ENCODE measurements at regions not wholly inside any gene's neighbourhood (a gene's known extent, or its start where the extent isn't known, plus 50 kb on each side); places are given as distances from the start of the nearest gene placed in this dataset.
A peak's percentile ranks its signal among the peaks of the same experiment; 100 is the strongest.

GRCh38 chr9:102796244-102796643 lies 198.9 kb upstream of the CYLC2 start:
- Histone ChIP-seq H3K4me1 (ENCODE audit: insufficient read depth, insufficient read length) (no peaks in the 10 kb centered on the region), H3K4me3 (ENCODE audit: insufficient read length, low read depth) (no peak overlapping the region), H3K9me3 (ENCODE audit: insufficient read depth, low read length) (no peaks in the 10 kb centered on the region), H3K36me3 (ENCODE audit: insufficient read depth, insufficient read length, low read length) (no peaks in the 10 kb centered on the region), H3K27me3 (ENCODE audit: insufficient read depth, insufficient read length) (no peaks in the 10 kb centered on the region), H3K9ac (ENCODE audit: insufficient read length, low read depth) (no peak overlapping the region)
- TF ChIP-seq ZNF274 (IDR thresholded peaks at IDR 0.05; ENCODE audit: low read depth, low read length) (no peak), SUZ12 (IDR thresholded peaks at IDR 0.05; ENCODE audit: extremely low read depth, insufficient read depth, insufficient read length) (no peak), YY1 (IDR thresholded peaks at IDR 0.05; ENCODE audit: insufficient read depth, insufficient read length) (no peak)
- no peak for DNase-seq (ENCODE audit: low read depth, low spot score)

GRCh38 chr9:102795532-102795931 lies 199.6 kb upstream of the CYLC2 start:
- Histone ChIP-seq H3K27me3 (ENCODE audit: insufficient read depth, insufficient read length) (no peaks in the 10 kb centered on the region), H3K9me3 (ENCODE audit: insufficient read depth, low read length) (no peaks in the 10 kb centered on the region), H3K9ac (ENCODE audit: insufficient read length, low read depth) (no peak overlapping the region), H3K36me3 (ENCODE audit: insufficient read depth, insufficient read length, low read length) (no peaks in the 10 kb centered on the region), H3K4me1 (ENCODE audit: insufficient read depth, insufficient read length) (no peaks in the 10 kb centered on the region), H3K4me3 (ENCODE audit: insufficient read length, low read depth) (no peak overlapping the region)
- TF ChIP-seq ZNF274 (IDR thresholded peaks at IDR 0.05; ENCODE audit: low read depth, low read length) (no peak), SUZ12 (IDR thresholded peaks at IDR 0.05; ENCODE audit: extremely low read depth, insufficient read depth, insufficient read length) (no peak), YY1 (IDR thresholded peaks at IDR 0.05; ENCODE audit: insufficient read depth, insufficient read length) (no peak)
- no peak for DNase-seq (ENCODE audit: low read depth, low spot score)

- no peak for DNase-seq (ENCODE audit: low read depth, low spot score)
- no peaks in the 10 kb centered on the region for H3K9me3 ChIP-seq (ENCODE audit: insufficient read depth, low read length)
- TF ChIP-seq SUZ12 (IDR thresholded peaks at IDR 0.05; ENCODE audit: extremely low read depth, insufficient read depth, insufficient read length) (no peak), YY1 (IDR thresholded peaks at IDR 0.05; ENCODE audit: insufficient read depth, insufficient read length) (no peak), ZNF274 (IDR thresholded peaks at IDR 0.05; ENCODE audit: low read depth, low read length) (no peak)
- no peaks in the 10 kb centered on the region for H3K27me3 ChIP-seq (ENCODE audit: insufficient read depth, insufficient read length)
- no peaks in the 10 kb centered on the region for H3K36me3 ChIP-seq (ENCODE audit: insufficient read depth, insufficient read length, low read length)
- H3K4me3 ChIP-seq (ENCODE audit: insufficient read length, low read depth): no peak overlapping the region
- no peak overlapping the region for H3K9ac ChIP-seq (ENCODE audit: insufficient read length, low read depth)
- no peaks in the 10 kb centered on the region for H3K4me1 ChIP-seq (ENCODE audit: insufficient read depth, insufficient read length)
Measured at GRCh38 chr9:102779356-102779755, 215.8 kb upstream of the CYLC2 start.

- H3K4me3 ChIP-seq (ENCODE audit: insufficient read length, low read depth): no peak overlapping the region
- no peaks in the 10 kb centered on the region for H3K4me1 ChIP-seq (ENCODE audit: insufficient read depth, insufficient read length)
- H3K9me3 ChIP-seq (ENCODE audit: insufficient read depth, low read length): no peaks in the 10 kb centered on the region
- TF ChIP-seq YY1 (IDR thresholded peaks at IDR 0.05; ENCODE audit: insufficient read depth, insufficient read length) (no peak), SUZ12 (IDR thresholded peaks at IDR 0.05; ENCODE audit: extremely low read depth, insufficient read depth, insufficient read length) (no peak), ZNF274 (IDR thresholded peaks at IDR 0.05; ENCODE audit: low read depth, low read length) (no peak)
- H3K36me3 ChIP-seq (ENCODE audit: insufficient read depth, insufficient read length, low read length): no peaks in the 10 kb centered on the region
- DNase-seq (ENCODE audit: low read depth, low spot score): no peak
- no peak overlapping the region for H3K9ac ChIP-seq (ENCODE audit: insufficient read length, low read depth)
- no peaks in the 10 kb centered on the region for H3K27me3 ChIP-seq (ENCODE audit: insufficient read depth, insufficient read length)
Measured at GRCh38 chr9:102778746-102779145, 216.4 kb upstream of the CYLC2 start.

GRCh38 chr9:102770704-102771103 lies 224.4 kb upstream of the CYLC2 start:
- no peak for DNase-seq (ENCODE audit: low read depth, low spot score)
- Histone ChIP-seq H3K9me3 (ENCODE audit: insufficient read depth, low read length) (no peaks in the 10 kb centered on the region), H3K27me3 (ENCODE audit: insufficient read depth, insufficient read length) (no peaks in the 10 kb centered on the region), H3K36me3 (ENCODE audit: insufficient read depth, insufficient read length, low read length) (no peaks in the 10 kb centered on the region), H3K4me3 (ENCODE audit: insufficient read length, low read depth) (no peak overlapping the region), H3K9ac (ENCODE audit: insufficient read length, low read depth) (no peak overlapping the region), H3K4me1 (ENCODE audit: insufficient read depth, insufficient read length) (no peaks in the 10 kb centered on the region)
- TF ChIP-seq ZNF274 (IDR thresholded peaks at IDR 0.05; ENCODE audit: low read depth, low read length) (no peak), SUZ12 (IDR thresholded peaks at IDR 0.05; ENCODE audit: extremely low read depth, insufficient read depth, insufficient read length) (no peak), YY1 (IDR thresholded peaks at IDR 0.05; ENCODE audit: insufficient read depth, insufficient read length) (no peak)

- Histone ChIP-seq H3K9ac (ENCODE audit: insufficient read length, low read depth) (no peak overlapping the region), H3K27me3 (ENCODE audit: insufficient read depth, insufficient read length) (no peaks in the 10 kb centered on the region), H3K36me3 (ENCODE audit: insufficient read depth, insufficient read length, low read length) (no peaks in the 10 kb centered on the region), H3K9me3 (ENCODE audit: insufficient read depth, low read length) (no peaks in the 10 kb centered on the region), H3K4me3 (ENCODE audit: insufficient read length, low read depth) (peak overlapping the region; percentile 1), H3K4me1 (ENCODE audit: insufficient read depth, insufficient read length) (no peaks in the 10 kb centered on the region)
- no peak for DNase-seq (ENCODE audit: low read depth, low spot score)
- no peak for TF ChIP-seq ZNF274 (IDR thresholded peaks at IDR 0.05; ENCODE audit: low read depth, low read length)
- no peak for TF ChIP-seq YY1 (IDR thresholded peaks at IDR 0.05; ENCODE audit: insufficient read depth, insufficient read length)
- no peak for TF ChIP-seq SUZ12 (IDR thresholded peaks at IDR 0.05; ENCODE audit: extremely low read depth, insufficient read depth, insufficient read length)
Measured at GRCh38 chr9:102769307-102769706, 225.8 kb upstream of the CYLC2 start.

- no peak overlapping the region for H3K4me3 ChIP-seq (ENCODE audit: insufficient read length, low read depth)
- H3K36me3 ChIP-seq (ENCODE audit: insufficient read depth, insufficient read length, low read length): no peaks in the 10 kb centered on the region
- no peak for DNase-seq (ENCODE audit: low read depth, low spot score)
- no peak overlapping the region for H3K9ac ChIP-seq (ENCODE audit: insufficient read length, low read depth)
- H3K4me1 ChIP-seq (ENCODE audit: insufficient read depth, insufficient read length): no peaks in the 10 kb centered on the region
- no peak for TF ChIP-seq YY1 (IDR thresholded peaks at IDR 0.05; ENCODE audit: insufficient read depth, insufficient read length)
- TF ChIP-seq SUZ12 (IDR thresholded peaks at IDR 0.05; ENCODE audit: extremely low read depth, insufficient read depth, insufficient read length): no peak
- no peak for TF ChIP-seq ZNF274 (IDR thresholded peaks at IDR 0.05; ENCODE audit: low read depth, low read length)
- no peaks in the 10 kb centered on the region for H3K9me3 ChIP-seq (ENCODE audit: insufficient read depth, low read length)
- no peaks in the 10 kb centered on the region for H3K27me3 ChIP-seq (ENCODE audit: insufficient read depth, insufficient read length)
Measured at GRCh38 chr9:102768002-102768401, 227.1 kb upstream of the CYLC2 start.

Measured in NT2/D1 (cell line).